HG03558 (cell line): ENCODE measurements at regions not wholly inside any gene's neighbourhood (a gene's known extent, or its start where the extent isn't known, plus 50 kb on each side); places are given as distances from the start of the nearest gene placed in this dataset.
"Not testable (repeated sequence)": the region's sequence is repeated elsewhere in the genome, so short reads cannot be mapped to it uniquely, and the experiment has no call there.

ENCODE experiments used
- ATAC-seq: cut with Tn5 transposase; IDR thresholded peaks from one replicate; pipeline ENCODE4 v1.9.1; 2021; ENCODE audit warnings: moderate number of reproducible peaks; ENCODE audit not compliant: unreplicated experiment; ENCODE audit errors: extremely low read depth

DNA sequence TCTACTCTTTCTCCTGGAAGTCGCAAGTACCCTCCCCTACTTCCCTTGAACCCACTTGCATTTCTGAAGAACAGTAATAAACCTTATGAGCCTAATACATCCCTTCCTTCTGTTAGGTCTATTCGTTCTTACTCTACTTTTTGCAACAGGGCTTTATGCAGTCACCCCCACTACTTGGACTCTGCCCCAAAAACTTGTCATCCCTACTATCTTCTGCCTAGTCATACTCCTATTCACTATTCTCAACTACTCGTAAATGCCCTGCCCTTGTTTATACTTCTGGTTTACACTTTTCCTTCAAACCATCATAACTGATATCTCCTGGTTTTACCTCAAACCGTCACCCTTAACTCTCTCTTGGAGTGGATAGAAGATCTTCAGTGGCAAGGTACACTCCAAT, 55.2 kb upstream of the SLIT2 start:
- ATAC-seq = no peak

DNA sequence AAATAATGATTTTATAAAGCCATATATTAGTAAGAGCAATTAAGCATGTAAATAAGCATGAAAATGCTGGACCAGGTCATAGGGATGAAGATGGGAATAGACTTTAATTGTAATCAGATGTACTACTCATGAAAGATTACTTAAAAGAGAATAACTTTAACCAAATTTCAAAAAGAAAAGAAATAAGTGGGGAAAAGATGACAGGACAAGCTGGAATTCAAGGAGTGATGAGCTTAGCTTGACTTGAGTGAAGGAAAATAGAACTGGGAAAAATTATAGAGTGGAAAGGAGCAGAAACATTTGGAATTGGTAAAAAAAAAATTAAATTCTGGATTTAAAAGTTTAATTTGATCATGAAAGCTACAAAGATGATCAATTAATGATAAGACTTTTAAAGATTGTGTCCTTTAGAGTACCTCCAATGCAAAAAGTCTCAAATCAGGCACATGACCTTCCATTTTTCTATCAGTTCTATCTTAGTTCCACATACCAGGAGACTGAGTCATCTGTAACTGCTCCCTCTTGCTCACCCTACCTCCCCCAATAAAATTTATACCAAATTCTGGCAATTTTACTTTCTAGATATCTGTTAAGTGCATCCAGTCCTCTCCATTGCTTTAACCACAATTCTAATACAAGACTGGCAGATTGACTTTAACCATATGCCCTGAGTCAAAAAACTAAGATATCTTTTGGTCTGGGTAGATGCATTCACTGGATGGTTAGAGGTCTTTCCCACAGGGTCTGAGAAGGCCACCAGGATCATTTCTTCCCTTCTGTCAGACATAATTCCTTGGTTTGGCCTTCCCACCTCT, 56.4 kb upstream of the SLIT2 start:
- ATAC-seq = no peak

DNA sequence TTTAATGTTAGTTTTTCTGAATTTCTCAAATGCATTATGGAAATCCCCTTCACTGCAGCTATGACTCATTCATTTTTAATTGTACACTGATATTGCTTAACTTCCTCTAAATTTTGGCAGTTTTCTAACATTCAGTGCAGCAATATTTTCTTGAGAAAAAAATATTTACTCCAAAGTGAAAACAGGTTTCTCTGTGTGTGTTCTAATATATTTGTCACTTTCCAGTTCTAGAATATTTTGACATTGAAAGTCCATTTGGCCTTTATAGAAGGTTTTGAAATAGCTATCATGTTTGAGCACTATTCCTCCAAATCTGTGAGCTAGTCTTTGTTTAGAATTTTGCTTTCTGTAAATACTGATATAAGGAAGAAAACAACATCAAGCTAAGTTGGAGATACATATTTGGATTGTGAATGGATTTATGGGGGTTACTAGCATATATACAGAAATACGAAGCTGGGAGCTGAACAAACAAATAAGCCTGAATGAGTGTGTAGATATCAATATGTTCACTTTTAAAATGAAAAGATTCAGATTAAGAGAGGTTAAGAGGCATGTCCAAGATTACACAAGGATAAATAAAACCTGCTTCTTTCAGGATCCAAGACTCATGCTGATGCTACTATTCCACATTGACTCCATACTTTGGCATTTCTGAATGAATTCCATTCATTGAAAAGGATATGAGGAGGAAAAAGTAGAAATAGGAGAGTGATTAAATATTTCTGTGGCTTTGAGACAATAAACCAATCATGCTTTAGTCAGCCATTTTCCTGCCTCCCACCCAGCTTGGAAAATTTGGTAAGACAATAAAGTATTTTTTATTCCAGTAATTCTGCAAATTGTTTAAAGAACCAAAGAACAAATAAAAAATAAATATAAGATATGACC, 57.3 kb upstream of the SLIT2 start:
- ATAC-seq = no peak

DNA sequence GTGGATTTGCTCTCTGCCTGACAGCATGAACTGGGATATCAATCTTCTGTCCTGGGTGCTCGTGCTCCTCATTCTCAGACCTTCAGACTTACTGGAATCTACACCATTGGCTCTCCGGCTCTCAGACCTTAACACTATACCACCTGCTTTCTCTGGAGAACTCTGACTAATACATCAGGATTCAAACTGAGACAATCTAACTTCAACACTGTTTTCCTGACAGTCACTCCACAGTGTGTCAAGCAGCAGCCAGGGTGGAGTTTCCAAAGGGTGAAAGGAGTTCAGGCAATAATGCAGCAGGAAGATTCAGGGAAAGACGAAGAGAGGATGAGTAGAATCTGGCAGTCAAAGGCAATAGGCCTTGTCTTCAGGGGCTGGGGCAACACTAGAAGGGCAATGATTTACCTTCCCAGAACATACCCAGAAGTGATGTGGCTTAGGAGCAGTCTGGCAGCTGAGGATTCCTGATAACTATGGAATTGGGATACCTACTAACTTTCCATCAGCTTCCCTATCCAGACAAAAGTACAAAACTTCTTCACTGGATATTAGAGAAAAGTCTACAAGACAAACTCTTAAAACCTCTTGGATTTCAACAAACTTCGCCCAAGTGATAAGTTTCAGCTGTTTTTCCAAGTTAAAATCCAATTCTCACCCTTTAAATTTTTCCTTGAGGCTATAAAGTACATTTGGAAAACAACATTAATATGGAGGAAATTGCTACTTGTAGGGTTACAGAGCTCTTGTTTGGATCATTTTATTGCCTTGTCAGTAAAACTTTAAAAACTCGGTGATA, 58.4 kb upstream of the SLIT2 start:
- no peak for ATAC-seq

DNA sequence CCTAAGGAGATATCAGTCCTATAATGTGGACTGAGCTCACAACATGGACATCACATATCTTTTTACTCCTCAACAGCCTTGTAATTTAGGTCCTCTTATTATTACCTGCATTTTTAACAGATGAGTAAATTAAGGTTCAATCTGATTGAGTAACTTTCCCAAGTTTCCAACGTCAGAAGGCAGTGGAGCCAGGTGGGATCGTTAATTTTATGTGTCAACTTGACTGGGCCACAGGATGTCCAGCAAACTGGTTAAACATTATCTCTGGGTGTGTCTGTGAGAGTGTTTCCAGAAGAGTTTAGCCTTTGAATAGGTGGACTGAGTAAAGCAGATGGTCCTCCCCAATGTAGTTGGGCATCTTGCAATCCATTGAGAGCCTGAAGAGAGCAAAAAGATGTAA, 59.0 kb upstream of the SLIT2 start:
- ATAC-seq = no peak

DNA sequence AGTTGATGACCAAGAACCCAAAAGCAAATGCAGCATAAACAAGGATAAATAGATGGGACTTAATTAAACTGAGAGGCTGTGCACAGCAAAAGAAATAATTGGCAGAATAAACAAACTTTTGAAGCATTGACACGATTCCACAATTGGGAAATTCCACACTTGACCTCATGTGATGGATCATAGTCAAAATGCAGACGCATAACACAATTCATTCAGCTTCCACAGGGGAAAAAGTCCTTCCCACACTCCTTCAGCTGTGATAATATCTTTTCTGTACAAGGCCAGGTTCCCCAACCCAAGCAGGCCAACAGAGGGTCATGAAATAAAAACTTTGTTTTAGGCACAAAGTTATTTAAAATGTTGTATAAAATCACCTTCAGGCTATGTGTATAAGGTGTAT, 66.6 kb upstream of the SLIT2 start:
- no peak for ATAC-seq

DNA sequence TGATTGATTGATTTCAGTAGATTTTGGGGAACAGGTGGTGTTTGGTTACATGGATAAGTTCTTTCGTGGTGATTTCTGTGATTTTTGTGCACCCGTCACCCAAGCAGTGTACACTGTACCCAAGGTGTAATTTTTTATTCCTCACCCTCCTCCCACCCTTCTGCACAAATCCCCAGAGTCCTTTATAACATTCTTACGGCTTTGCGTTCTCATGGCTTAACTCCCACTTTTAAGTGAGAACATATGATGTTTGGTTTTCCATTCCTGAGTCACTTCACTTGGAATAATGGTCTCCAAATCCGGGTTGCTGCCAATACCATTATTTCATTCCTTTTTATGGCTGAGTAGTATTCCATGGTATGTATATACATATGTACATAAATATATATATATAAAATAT, 68.6 kb upstream of the SLIT2 start:
- not testable (repeated sequence) for ATAC-seq

DNA sequence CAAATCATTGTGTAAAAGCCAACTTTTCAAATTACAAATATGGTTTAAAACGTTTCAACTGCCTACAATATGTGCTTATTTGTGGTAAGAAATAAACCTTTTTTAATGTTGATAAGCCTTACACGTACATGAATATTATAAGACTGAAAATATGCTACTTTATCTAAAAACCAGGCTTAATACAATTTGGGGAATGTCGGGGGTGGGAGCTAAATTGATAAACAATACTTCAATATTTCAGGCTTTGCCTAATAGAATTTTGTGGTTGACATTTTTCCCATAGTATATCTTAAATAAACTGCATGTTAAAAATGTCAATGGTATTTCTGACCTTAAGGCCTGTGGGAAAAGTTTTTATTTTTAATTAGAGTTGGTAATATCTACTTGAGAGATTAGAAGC, 69.8 kb upstream of the SLIT2 start:
- ATAC-seq = no peak

DNA sequence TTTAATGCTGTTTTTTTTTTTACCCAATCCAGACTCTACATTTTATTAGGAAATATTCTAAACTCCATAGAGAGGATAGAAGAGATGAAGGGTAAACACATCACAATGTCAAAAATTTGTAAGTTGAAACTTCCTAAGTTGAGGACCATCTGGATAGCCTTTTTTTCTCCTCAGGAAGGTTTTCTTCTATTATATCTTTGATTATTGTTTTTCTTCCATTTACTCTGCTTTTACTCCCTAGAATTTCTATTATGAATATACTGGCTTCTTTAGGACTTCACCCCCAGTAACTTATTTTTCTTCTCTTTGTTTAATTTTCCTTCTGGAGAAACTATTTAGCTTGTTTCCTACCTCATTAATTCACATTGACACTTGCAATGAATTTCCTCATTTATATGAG, 71.2 kb upstream of the SLIT2 start:
- ATAC-seq = no peak

DNA sequence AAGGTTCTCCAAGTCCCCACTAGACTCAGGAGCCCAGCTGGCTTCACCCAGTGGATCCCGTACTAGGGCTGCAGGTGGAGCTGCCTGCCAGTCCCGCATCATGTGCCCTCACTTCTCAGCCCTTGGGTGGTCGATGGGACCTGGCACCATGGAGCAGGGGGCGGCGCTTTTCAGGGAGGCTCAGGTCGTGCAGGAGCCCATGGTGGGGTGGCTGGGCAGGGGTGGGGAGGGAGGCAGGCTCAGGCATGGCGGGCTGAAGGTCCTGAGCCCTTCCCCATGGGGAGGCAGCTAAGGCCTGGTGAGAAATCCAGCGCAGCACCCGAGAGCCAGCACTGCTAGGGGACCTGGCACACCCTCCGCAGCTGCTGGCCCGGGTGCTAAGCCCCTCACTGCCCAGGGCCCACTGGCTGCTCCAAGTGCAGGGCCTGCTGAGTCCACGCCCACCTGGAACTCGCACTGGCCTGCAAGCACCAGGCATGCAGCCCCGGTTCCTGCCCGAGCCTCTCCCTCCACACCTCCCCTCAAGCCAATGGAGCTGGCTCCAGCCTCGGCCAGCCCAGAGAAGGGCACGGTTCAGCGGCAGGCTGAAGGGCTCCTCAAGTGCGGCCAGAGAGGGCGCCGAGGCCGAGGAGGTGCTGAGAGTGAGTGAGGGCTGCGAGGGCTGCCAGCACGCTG, 72.7 kb upstream of the SLIT2 start:
- ATAC-seq = no peak

DNA sequence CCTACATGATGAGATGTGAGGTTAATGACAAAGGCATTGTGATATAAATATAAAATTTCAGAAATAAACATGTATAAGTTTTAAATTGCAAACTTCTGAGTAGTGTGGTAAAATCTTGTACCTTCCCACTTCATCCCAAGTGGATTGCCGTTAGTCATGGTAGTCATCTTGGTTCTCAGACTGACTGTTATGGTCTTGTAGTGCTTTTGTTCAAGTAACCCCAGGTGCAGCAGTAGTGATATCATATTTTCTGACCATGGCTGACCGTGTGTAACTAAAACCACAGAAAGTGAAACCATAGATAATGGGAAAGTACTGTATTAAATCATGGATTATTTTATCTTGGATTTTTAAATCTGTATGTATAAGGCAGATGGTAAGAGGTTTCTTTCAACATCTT, 74.8 kb upstream of the SLIT2 start:
- ATAC-seq = no peak

DNA sequence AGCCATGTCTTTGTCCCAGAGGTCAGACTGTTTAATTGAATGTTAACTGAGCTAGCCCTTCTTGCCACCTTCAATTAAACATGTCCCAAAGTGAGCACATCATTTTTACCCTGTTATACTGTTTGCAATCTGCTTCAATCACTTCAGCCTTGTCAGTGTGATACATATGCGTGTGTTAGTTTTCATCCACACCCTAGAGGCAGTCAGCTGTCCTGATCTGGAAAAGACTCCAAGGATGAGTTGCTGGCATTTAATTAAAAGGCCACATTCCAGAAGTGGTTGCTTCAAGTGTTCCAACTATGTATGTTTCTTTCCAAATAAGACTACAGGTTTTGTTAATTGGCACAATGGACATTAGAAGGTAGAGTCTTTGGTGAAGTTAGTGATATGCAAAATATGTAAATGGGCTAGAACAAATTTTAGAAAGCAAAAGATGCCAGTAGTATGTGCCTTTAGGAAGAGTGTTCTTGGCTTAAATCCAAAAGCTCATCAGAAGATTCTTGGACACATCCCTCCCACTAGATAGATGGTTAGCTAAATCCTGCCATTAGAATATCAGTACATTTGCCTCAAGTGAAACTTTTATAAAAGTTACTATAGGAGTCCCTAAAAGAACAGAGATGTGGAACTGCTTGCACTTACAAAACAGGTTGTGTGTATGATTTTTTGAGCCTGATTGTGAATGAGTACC, 79.5 kb upstream of the SLIT2 start:
- no peak for ATAC-seq

DNA sequence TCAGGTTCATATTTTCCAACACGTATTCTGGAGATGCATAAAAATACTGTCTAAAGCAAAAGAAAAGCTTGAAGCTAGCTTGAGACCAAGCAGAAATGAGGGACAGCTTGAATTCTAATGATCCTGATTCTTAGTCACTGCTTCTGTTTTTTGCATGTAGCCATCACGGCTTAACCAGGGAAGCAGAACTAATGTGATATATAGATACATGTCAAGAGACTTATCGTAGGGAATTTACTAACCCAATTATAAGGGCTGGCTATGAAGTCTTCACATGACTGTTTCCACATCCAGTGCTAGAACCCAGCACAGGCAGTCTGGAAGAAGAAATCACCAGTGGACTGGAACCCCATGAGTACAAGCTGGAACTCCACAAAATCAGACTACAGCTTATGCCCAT, 85.2 kb upstream of the SLIT2 start:
- ATAC-seq = no peak

DNA sequence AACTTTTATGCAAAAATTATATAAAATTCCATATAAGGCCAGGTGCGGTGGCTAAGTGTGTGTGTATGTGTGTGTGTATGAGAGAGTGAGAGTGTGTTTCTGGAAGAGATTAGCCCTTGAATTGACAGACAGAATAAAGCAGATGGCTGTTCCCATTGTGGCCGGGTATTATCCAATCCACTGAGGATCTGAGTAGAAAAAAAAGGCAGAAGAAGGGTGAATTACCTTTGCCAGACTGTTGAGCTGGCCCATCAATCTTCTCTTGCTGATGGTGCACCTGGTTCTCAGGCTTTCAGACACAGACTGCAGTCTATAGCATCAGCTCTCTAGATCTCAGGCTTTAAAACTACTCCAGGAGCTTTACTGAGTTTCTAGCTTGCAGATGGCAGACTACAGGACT, 92.2 kb upstream of the SLIT2 start:
- ATAC-seq = no peak

DNA sequence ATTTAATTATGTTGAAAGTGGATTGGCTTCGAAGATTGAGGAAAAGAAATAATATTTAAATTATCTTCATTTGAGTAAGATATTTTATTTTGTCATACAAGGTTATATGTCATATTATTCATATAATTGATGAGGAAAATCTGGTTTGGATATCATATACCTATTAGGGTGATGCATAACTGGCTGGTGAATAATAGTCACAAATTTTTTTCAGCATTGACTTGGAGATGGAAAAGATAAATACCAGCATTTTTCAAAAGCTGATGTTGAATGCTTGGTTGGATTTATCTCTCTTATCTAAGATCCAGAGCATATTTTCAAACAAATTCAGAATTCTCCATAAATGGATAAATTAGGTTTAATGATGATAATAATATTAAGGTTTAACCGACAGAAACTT, 93.5 kb upstream of the SLIT2 start:
- ATAC-seq = no peak

DNA sequence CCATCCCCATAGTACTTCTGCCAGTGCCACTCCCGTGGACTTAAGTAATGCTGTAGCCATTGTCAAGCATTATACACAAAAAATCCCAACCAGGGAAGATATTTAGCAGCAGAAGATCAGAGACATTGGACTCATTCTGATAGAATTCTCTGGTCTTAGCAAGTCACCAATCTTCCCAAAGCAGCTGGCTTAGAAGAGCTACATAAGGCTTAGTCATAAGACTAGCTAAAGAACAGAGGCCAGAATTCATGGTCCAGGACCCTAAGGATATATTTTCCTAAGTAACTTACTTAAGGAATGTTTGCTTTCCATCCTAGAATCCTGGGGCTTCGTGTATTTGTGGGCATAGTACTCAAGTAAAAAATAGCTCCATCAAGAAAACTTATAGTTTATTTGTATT, 100.3 kb upstream of the SLIT2 start:
- no peak for ATAC-seq

DNA sequence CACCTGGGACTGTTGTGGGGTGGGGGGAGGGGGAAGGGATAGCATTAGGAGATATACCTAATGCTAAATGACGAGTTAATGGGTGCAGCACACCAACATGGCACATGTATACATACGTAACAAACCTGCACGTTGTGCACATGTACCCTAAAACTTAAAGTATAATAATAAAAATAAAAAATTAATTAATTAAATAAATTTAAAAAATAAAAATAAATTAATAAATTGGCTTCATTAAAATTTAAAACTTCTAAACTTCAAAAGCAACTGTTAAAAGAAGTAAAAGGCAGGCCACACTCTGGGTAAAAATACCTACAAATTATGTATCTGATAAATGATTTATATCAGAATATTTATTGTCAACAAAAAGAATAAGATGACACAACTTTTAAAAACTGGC, 102.6 kb upstream of the SLIT2 start:
- not testable (repeated sequence) for ATAC-seq

DNA sequence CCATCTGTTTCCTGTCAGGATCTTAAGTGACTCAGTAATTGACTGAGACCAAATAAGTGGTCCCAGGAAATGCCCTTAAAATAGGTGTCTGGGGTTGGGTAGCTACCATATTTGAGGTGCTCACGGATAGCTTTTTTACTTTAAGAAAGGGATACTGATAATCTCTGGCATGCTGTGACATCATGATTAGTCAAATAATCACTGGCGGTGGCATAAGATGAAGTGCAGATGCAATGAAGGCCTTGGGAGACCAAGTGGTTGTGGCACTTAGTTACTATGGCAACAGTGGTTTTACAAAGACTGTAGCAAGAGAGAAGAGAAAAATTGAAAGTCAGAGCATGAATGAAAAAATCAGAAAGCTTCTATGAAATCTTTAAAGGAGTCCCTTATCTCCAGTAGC, 114.5 kb upstream of the SLIT2 start:
- ATAC-seq = no peak

DNA sequence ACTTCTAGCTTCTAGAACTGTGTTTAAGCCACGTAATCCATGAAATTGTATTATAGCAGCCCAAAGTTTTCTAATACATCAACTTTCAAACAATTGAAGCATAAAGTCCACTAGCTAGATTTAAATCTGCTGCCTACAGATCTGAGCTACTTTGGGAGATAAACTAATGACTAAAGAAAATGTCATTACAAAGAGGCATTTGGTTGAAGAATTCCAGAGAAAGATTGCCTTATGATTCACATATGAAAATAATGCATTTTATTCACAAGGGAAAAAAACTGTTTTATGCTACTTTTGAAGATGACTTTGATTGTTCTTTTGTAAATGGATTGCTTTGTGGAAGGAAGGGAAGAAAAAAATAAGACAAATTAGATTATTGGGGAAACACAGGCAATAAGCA, 124.1 kb upstream of the SLIT2 start:
- no peak for ATAC-seq

DNA sequence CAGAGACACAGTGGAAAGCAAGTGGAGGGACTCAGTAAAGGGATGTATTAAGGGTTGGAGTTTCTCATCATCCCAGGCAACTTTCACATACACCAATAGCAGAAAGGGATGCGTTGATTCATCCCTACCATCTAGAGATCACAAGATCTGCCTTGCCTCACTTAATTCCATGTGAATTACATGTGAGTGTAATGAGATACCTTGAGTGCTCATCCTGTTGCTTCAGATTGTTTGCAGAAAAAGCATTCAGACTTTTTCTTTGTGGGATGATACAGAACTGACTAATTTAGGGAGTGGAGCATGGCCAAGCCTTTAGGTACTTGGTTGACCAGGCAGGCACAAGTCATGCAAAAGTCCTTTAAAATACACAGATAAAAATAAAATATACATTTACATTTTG, 124.8 kb upstream of the SLIT2 start:
- no peak for ATAC-seq
